ENCODE measurements at regions not wholly inside any gene's neighbourhood (a gene's known extent, or its start where the extent isn't known, plus 50 kb on each side); places are given as distances from the start of the nearest gene placed in this dataset.

DNA sequence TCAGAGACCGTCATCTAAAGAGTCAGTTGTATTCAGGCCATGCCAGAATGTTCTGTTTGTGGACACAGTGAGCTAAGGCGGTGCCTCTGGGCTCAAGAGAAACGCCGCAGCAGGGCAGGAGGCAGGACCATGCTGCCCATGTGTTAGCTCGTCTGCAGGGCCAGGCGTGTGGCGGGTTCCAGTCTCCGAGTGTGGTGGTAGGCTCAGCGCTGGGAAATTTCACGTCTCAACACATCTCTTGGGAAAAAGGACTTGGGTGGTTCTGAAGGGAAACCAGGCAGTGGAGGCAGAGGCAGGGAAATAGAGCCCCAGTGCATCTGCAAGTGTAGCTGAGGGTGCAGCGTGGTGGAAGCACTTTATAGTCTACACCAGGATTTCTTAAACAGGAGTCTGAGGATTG is 56.9 kb upstream of the TAGAP start:
- no peak for DNase-seq
- Histone ChIP-seq H3K4me3 (no peak overlapping the region), H3K9me3 (no peaks in the 10 kb centered on the region), H3K27ac (no peak overlapping the region), H3K27me3 (peaks cover 0 to 11% (median 0%) of the 10 kb centered on the region in 3 donors), H3K36me3 (no peaks in the 10 kb centered on the region), H3K4me1 (peaks cover 12 to 33% (median 24%) of the 10 kb centered on the region in 4 donors)
- WGBS, 5 donors = 46 to 67% (median 54%) methylated on average over 11 of the region's 11 CpGs
- TF ChIP-seq EP300 (IDR thresholded peaks at IDR 0.05) (no peak), POLR2AphosphoS5 (IDR thresholded peaks at IDR 0.05) (no peak), POLR2A (IDR thresholded peaks at IDR 0.05) (no peak)
- TF ChIP-seq, protein P1, sequence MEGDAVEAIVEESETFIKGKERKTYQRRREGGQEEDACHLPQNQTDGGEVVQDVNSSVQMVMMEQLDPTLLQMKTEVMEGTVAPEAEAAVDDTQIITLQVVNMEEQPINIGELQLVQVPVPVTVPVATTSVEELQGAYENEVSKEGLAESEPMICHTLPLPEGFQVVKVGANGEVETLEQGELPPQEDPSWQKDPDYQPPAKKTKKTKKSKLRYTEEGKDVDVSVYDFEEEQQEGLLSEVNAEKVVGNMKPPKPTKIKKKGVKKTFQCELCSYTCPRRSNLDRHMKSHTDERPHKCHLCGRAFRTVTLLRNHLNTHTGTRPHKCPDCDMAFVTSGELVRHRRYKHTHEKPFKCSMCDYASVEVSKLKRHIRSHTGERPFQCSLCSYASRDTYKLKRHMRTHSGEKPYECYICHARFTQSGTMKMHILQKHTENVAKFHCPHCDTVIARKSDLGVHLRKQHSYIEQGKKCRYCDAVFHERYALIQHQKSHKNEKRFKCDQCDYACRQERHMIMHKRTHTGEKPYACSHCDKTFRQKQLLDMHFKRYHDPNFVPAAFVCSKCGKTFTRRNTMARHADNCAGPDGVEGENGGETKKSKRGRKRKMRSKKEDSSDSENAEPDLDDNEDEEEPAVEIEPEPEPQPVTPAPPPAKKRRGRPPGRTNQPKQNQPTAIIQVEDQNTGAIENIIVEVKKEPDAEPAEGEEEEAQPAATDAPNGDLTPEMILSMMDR (IDR thresholded peaks at IDR 0.05) = no peak
- intact Hi-C loops (cut with DNase I; ENCODE audit: low total_unique reads) = loop anchor here (10.0 kb wide), 1 partner anchor 57 kb away; the partner anchor contains the start of gene TAGAP

DNA sequence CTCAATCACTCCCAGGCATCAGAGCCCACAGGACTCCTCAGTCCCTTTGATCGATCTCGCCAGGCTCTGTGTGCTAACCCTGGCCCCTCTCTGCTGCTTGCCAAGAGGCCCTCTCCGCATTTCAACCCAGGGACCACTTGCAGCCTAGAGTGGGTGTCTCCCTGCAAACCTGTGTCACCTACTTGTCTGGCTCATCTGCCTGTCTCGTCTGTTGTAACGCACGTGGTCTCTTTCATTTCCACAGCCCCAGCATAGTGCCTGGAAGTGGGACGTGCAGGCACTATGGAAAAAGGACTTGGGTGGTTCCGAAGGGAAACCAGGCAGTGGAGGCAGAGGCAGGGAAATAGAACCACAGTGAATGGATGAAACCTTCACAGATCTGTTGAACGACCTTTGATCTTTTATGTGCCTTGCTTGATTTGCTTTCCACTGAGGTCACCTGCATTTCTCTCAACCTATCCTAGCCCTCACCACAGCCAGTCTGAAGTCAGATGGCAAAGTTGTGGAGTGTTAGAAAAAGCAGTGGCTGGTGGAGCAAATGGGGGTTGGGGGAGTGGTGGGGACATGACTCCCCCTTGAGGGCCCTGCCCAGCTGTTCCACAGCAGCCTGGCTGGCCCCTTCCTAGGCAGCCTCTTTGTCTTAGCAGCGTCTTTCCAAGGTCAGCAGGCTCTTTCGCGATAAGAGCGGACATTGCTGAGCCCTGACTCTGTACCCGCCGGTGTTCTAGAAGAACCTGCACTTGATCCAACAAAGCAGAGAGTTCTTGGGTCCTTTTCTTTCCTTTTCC is 55.8 kb upstream of the TAGAP start:
- TF ChIP-seq EP300 (IDR thresholded peaks at IDR 0.05) (no peak), POLR2A (IDR thresholded peaks at IDR 0.05) (no peak)
- TF ChIP-seq, protein P1 (IDR thresholded peaks at IDR 0.05) = no peak
- intact Hi-C loops (cut with DNase I; ENCODE audit: low total_unique reads) = loop anchor here (10.0 kb wide), 1 partner anchor 56 kb away; the partner anchor contains the start of gene TAGAP
- Histone ChIP-seq H3K27ac (no peak overlapping the region), H3K4me3 (no peak overlapping the region), H3K9me3 (no peaks in the 10 kb centered on the region), H3K36me3 (no peaks in the 10 kb centered on the region), H3K27me3 (peaks cover 0 to 11% (median 0%) of the 10 kb centered on the region in 3 donors), H3K4me1 (peaks cover 4 to 24% (median 19%) of the 10 kb centered on the region in 4 donors)
- 79 to 88% (median 83%) methylated on average over 15 of the region's 15 CpGs for WGBS, 5 donors
- DNase-seq = no peak

DNA sequence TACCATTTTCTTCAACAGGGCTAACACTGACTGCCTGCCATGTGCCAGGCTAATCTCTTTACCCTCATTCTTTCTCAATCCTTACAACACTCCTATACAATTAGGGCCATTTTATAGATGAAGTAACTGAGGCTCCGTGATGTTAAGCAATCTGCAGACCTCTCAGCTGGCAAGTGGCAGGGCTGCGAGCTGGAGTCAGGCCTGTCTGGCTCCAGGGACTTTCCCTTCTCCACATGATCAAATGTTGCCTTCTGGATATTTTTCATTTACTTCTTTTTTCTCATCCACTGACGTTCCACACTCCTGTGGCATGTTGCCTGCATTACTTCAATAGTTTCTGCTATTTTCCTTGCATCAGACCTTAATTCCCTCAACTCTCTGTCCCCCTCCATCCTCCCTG is 55.2 kb upstream of the TAGAP start:
- Histone ChIP-seq H3K4me3 (no peak overlapping the region), H3K4me1 (peaks cover 4 to 18% (median 13%) of the 10 kb centered on the region in 4 donors), H3K9me3 (no peaks in the 10 kb centered on the region), H3K27ac (no peak overlapping the region), H3K27me3 (peaks cover 0 to 11% (median 0%) of the 10 kb centered on the region in 3 donors), H3K36me3 (no peaks in the 10 kb centered on the region)
- no peak for TF ChIP-seq EP300 (IDR thresholded peaks at IDR 0.05)
- TF ChIP-seq, protein P1 (IDR thresholded peaks at IDR 0.05) = no peak
- no peak for TF ChIP-seq POLR2AphosphoS5 (IDR thresholded peaks at IDR 0.05)
- no peak for TF ChIP-seq POLR2A (IDR thresholded peaks at IDR 0.05)
- no peak for DNase-seq
- WGBS, 5 donors = 47 to 76% (median 69%) methylated on average over 3 of the region's 3 CpGs
- intact Hi-C loops (cut with DNase I; ENCODE audit: low total_unique reads) = loop anchor here (10.0 kb wide), 1 partner anchor 55 kb away; the partner anchor contains the start of gene TAGAP

DNA sequence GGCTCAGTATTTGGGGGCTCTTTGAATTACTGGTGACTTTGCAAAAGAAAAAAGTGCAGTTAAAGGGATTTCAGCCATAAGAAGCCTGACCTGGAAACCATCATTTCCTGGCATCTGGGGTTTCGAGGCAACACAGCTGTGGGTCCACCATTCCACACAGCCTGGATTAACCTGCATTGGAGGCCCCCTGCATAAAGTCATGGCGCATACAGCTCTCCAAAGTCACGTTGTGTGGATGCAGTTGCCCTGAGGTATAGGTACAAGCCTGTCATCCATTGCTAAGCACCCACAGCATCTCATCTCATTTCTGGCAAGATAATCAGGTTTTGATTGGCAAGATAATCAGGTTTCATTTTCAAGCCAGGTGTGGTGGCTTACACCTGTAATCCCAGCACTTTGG is 54.5 kb upstream of the TAGAP start:
- DNase-seq = no peak
- no peak overlapping the region for H3K4me3 ChIP-seq
- intact Hi-C loops (cut with DNase I; ENCODE audit: low total_unique reads) = no loop called here
- no peak overlapping the region for H3K27ac ChIP-seq
- WGBS, 5 donors = 86 to 100% (median 89%) methylated on average over 2 to 3 of the region's 3 CpGs
- no peak for TF ChIP-seq EP300 (IDR thresholded peaks at IDR 0.05)
- TF ChIP-seq, protein P1 (IDR thresholded peaks at IDR 0.05) = no peak
- TF ChIP-seq POLR2AphosphoS5 (IDR thresholded peaks at IDR 0.05) = no peak
- TF ChIP-seq POLR2A (IDR thresholded peaks at IDR 0.05) = no peak
- peaks cover 0 to 6% (median 0%) of the 10 kb centered on the region in 3 donors for H3K27me3 ChIP-seq
- no peaks in the 10 kb centered on the region for H3K36me3 ChIP-seq
- H3K4me1 ChIP-seq = peaks cover 4 to 11% (median 6%) of the 10 kb centered on the region in 4 donors
- H3K9me3 ChIP-seq = no peaks in the 10 kb centered on the region
